Neural progenitor cell (in vitro differentiated cells): ENCODE measurements at regions not wholly inside any gene's neighbourhood (a gene's known extent, or its start where the extent isn't known, plus 50 kb on each side); places are given as distances from the start of the nearest gene placed in this dataset.
"Not testable (repeated sequence)": the region's sequence is repeated elsewhere in the genome, so short reads cannot be mapped to it uniquely, and the experiment has no call there.

Experiments used
- CTCF ChIP-seq: fragments of 200-600 bp; sonication (generic); IDR thresholded peaks from 2 replicates; pipeline ENCODE4 v1.5.1; 2017; ENCODE audit warnings: antibody characterized with exemption, mild to moderate bottlenecking
- EZH2 ChIP-seq: fragments of 200-600 bp; sonication (generic); IDR thresholded peaks from 2 replicates; pipeline ENCODE4 v1.6.1; 2017; ENCODE audit warnings: antibody characterized with exemption, mild to moderate bottlenecking, moderate library complexity
- EZH2phosphoT487 ChIP-seq: fragments of 200-600 bp; sonication (generic); IDR thresholded peaks from 2 replicates; pipeline ENCODE4 v1.6.1; 2017; ENCODE audit warnings: antibody characterized with exemption

DNA sequence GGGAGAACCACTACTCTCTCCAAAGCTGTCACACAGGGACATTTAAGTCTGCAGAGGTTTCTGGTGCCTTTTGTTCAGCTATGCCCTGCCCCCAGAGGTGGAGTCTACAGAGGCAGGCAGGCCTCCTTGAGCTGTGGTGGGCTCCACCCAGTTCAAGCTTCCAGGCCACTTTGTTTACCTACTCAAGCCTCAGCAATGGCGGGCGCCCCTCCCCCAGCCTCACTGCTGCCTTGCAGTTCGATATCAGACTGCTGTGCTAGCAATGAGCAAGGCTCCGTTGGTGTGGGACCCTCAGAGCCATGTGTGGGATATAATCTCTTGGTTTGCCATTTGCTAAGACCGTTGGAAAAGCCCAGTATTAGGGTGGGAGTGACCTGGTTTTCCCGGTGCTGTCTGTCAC is 87.0 kb downstream of the EBLN1 start:
- TF ChIP-seq CTCF, EZH2, EZH2phosphoT487: not testable (repeated sequence)
